ENCODE measurements at regions not wholly inside any gene's neighbourhood (a gene's known extent, or its start where the extent isn't known, plus 50 kb on each side); places are given as distances from the start of the nearest gene placed in this dataset.
"Not testable (repeated sequence)": the region's sequence is repeated elsewhere in the genome, so short reads cannot be mapped to it uniquely, and the experiment has no call there.

- Histone ChIP-seq H4K20me1 (ENCODE audit: insufficient read depth, low read length) (no peaks in the 10 kb centered on the region), H3K27me3 (ENCODE audit: low read depth, low read length) (no peaks in the 10 kb centered on the region), H3K9ac (ENCODE audit: low read length) (no peak overlapping the region), H3K4me2 (ENCODE audit: low read length) (no peak overlapping the region), H3K79me2 (ENCODE audit: low read length) (no peaks in the 10 kb centered on the region), H3K4me3 (ENCODE audit: low read length) (no peak overlapping the region), H3K36me3 (replicated peaks; ENCODE audit: low read depth, low read length) (no peaks in the 10 kb centered on the region), H3K27ac (ENCODE audit: low read length) (no peak overlapping the region), H3K9me3 (ENCODE audit: insufficient read depth, low read length) (no peaks in the 10 kb centered on the region; the same call in 1 of the 2 replicates), H3K4me1 (ENCODE audit: low read length) (no peaks in the 10 kb centered on the region), H2AFZ (ENCODE audit: low read depth, low read length) (no peak overlapping the region)
- TF ChIP-seq EZH2phosphoT487 (IDR thresholded peaks at IDR 0.05; ENCODE audit: low read depth), result no peak
- no peak for TF ChIP-seq CTCF (IDR thresholded peaks at IDR 0.05; ENCODE audit: low read depth, low read length)
Observed at GRCh38 chr14:30195941-30196340, 268.3 kb upstream of the PRKD1 start.

- no peak overlapping the region for H3K27ac ChIP-seq (ENCODE audit: low read length)
Observed at GRCh38 chr14:30196861-30197260, 269.2 kb upstream of the PRKD1 start.

GRCh38 chr14:30198720-30199119, 271.1 kb upstream of the PRKD1 start:
- not testable (repeated sequence) for H3K9ac ChIP-seq (ENCODE audit: low read length); H3K4me2 ChIP-seq (ENCODE audit: low read length); H2AFZ ChIP-seq (ENCODE audit: low read depth, low read length); H3K9me3 ChIP-seq (ENCODE audit: insufficient read depth, low read length); H3K79me2 ChIP-seq (ENCODE audit: low read length); H3K27ac ChIP-seq (ENCODE audit: low read length); H4K20me1 ChIP-seq (ENCODE audit: insufficient read depth, low read length); H3K27me3 ChIP-seq (ENCODE audit: low read depth, low read length); H3K4me1 ChIP-seq (ENCODE audit: low read length); H3K36me3 ChIP-seq (replicated peaks; ENCODE audit: low read depth, low read length); H3K4me3 ChIP-seq (ENCODE audit: low read length)

More at GRCh38 chr14:30196861-30197260, 269.2 kb upstream of the PRKD1 start:
- H3K36me3 ChIP-seq (replicated peaks; ENCODE audit: low read depth, low read length), result no peaks in the 10 kb centered on the region
- TF ChIP-seq EZH2phosphoT487 (IDR thresholded peaks at IDR 0.05; ENCODE audit: low read depth), result no peak
- no peak for TF ChIP-seq CTCF (IDR thresholded peaks at IDR 0.05; ENCODE audit: low read depth, low read length)
- H3K9ac ChIP-seq (ENCODE audit: low read length), result no peak overlapping the region
- H3K4me3 ChIP-seq (ENCODE audit: low read length), result no peak overlapping the region
- H3K9me3 ChIP-seq (ENCODE audit: insufficient read depth, low read length), result no peaks in the 10 kb centered on the region; the same call in 1 of the 2 replicates
- H2AFZ ChIP-seq (ENCODE audit: low read depth, low read length), result no peak overlapping the region
- no peaks in the 10 kb centered on the region for H3K79me2 ChIP-seq (ENCODE audit: low read length)
- no peaks in the 10 kb centered on the region for H3K4me1 ChIP-seq (ENCODE audit: low read length)
- H3K27me3 ChIP-seq (ENCODE audit: low read depth, low read length), result no peaks in the 10 kb centered on the region
- no peaks in the 10 kb centered on the region for H4K20me1 ChIP-seq (ENCODE audit: insufficient read depth, low read length)
- no peak overlapping the region for H3K4me2 ChIP-seq (ENCODE audit: low read length)

- Histone ChIP-seq H4K20me1 (ENCODE audit: insufficient read depth, low read length) (no peaks in the 10 kb centered on the region), H3K4me2 (ENCODE audit: low read length) (no peak overlapping the region), H3K9ac (ENCODE audit: low read length) (no peak overlapping the region), H2AFZ (ENCODE audit: low read depth, low read length) (no peak overlapping the region), H3K4me1 (ENCODE audit: low read length) (no peaks in the 10 kb centered on the region), H3K36me3 (replicated peaks; ENCODE audit: low read depth, low read length) (no peaks in the 10 kb centered on the region), H3K27ac (ENCODE audit: low read length) (no peak overlapping the region), H3K27me3 (ENCODE audit: low read depth, low read length) (no peaks in the 10 kb centered on the region), H3K4me3 (ENCODE audit: low read length) (no peak overlapping the region), H3K9me3 (ENCODE audit: insufficient read depth, low read length) (no peaks in the 10 kb centered on the region; the same call in 1 of the 2 replicates), H3K79me2 (ENCODE audit: low read length) (no peaks in the 10 kb centered on the region)
- no peak for TF ChIP-seq EZH2phosphoT487 (IDR thresholded peaks at IDR 0.05; ENCODE audit: low read depth)
- TF ChIP-seq CTCF (IDR thresholded peaks at IDR 0.05; ENCODE audit: low read depth, low read length), result no peak
Observed at GRCh38 chr14:30204431-30204980, 276.9 kb upstream of the PRKD1 start.

Measured in OCI-LY3 (cell line).